ENCODE measurements at regions not wholly inside any gene's neighbourhood (a gene's known extent, or its start where the extent isn't known, plus 50 kb on each side); places are given as distances from the start of the nearest gene placed in this dataset.

DNA sequence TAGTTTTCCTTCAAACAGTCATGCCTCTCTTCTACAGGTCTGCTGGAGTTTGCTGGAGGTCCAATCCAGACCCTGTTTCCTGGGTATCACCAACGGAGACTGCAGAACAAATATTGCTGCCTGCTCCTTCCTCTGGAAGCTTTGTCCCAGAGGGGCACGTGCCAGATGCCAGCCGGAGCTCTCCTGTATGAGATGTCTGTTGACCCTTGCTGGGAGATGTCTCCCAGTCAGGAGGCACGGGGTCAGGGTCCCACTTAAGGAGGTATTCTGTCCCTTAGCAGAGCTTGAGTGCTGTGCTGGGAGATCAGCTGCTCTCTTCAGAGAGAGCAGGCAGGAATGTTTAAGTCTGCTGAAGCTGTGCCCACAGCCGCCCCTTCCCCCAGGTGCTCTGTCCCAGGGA lies 666.9 kb downstream of the FRK start:
- Histone ChIP-seq H3K18ac (ENCODE audit: extremely low read depth, low read length) (no peak overlapping the region), H4K20me1 (replicated peaks in 1 of 2; ENCODE audit: control insufficient read depth in 1 of 2, insufficient read depth in 2 of 2, low read length in 2 of 2) (no peaks in the 10 kb centered on the region), H3K27me3 (replicated peaks in 1 of 4; ENCODE audit: control insufficient read depth in 3 of 4, extremely low read depth in 1 of 4, insufficient read depth in 3 of 4, low read length in 3 of 4) (no peaks in the 10 kb centered on the region), H3K4me2 (ENCODE audit: insufficient read depth in 1 of 2, low read depth in 2 of 2, low read length in 2 of 2) (no peak overlapping the region), H3K4ac (replicated peaks; ENCODE audit: insufficient read length, low read depth, low read length) (no peak overlapping the region), H3K9me3 (ENCODE audit: insufficient read depth in 2 of 2, low read depth in 1 of 2, low read length in 1 of 2) (0 out of 4 replicates have a peak, but pooled peaks cover 0 to 3% of the 10 kb centered on the region in 2 experiments), H3K27ac (ENCODE audit: low read depth, low read length) (no peak overlapping the region), H2BK15ac (ENCODE audit: low read length) (no peak overlapping the region), H2BK12ac (ENCODE audit: low read depth, low read length) (no peak overlapping the region), H4K8ac (ENCODE audit: extremely low read depth, insufficient read depth, low read length) (no peak overlapping the region), H4K91ac (replicated peaks; ENCODE audit: insufficient read length, low read length) (no peak overlapping the region), H2BK120ac (replicated peaks; ENCODE audit: low read depth, low read length) (no peak overlapping the region), H2BK20ac (ENCODE audit: low read length) (no peak overlapping the region), H4K5ac (ENCODE audit: insufficient read length, low read depth, low read length) (no peak overlapping the region), H3K4me1 (replicated peaks in 1 of 4; ENCODE audit: control insufficient read depth in 3 of 4, insufficient read depth in 4 of 4, low read length in 3 of 4) (no peaks in the 10 kb centered on the region), H2AK5ac (ENCODE audit: low read depth, low read length) (no peak overlapping the region), H2AFZ (ENCODE audit: low read length) (no peak overlapping the region), H3K14ac (ENCODE audit: insufficient read length) (no peak overlapping the region), H3K4me3 (ENCODE audit: extremely low read depth in 1 of 4, insufficient read depth in 2 of 4, low read depth in 3 of 4, low read length in 4 of 4) (no peak overlapping the region), H3K23me2 (ENCODE audit: low read depth, low read length) (no peaks in the 10 kb centered on the region), H3K79me2 (ENCODE audit: control insufficient read depth in 1 of 2, insufficient read depth in 2 of 2, low read length in 2 of 2) (no peaks in the 10 kb centered on the region), H3K36me3 (ENCODE audit: control insufficient read depth in 2 of 4, insufficient read depth in 4 of 4, low read length in 3 of 4) (no peaks in the 10 kb centered on the region), H3K23ac (ENCODE audit: insufficient read length) (no peak overlapping the region), H3K56ac (replicated peaks; ENCODE audit: insufficient read length, low read depth, low read length) (no peak overlapping the region), H3K9ac (replicated peaks in 1 of 4; ENCODE audit: extremely low read depth in 1 of 4, low read depth in 3 of 4, low read length in 3 of 4) (no peak overlapping the region), H2BK5ac (ENCODE audit: low read depth, low read length) (no peak overlapping the region), H3K79me1 (ENCODE audit: low read depth, low read length) (no peaks in the 10 kb centered on the region)
- CTCF ChIA-PET (ENCODE audit: partially characterized antibody), result no interaction called here
- 82% methylated on average over 5 of the region's 5 CpGs; no CpG with 5 or more reads in 1 of the 2 experiments for WGBS, 2 experiments (ENCODE audit: extremely low coverage in 1 of 2, insufficient coverage in 1 of 2, insufficient read length in 1 of 2, insufficient replicate concordance in 2 of 2, low coverage in 1 of 2, low lambda C conversion rate in 2 of 2, missing lambda C conversion rate in 1 of 2)
- DNase-seq (ENCODE audit: low read depth in 1 of 2, low spot score in 2 of 2) (no peak), FAIRE-seq (no peak)
- POLR2A ChIA-PET (ENCODE audit: partially characterized antibody), result no interaction called here
- TF ChIP-seq CEBPB (IDR thresholded peaks at IDR 0.05; ENCODE audit: low read depth, low read length), result no peak
- no peak for TF ChIP-seq GTF2F1 (IDR thresholded peaks at IDR 0.05; ENCODE audit: borderline replicate concordance, low read depth, low read length)
- no peak for TF ChIP-seq RNF2 (IDR thresholded peaks at IDR 0.05; ENCODE audit: borderline replicate concordance, low read depth, low read length, missing control alignments, poor library complexity, severe bottlenecking)
- no peak for TF ChIP-seq SP4 (IDR thresholded peaks at IDR 0.05; ENCODE audit: low read length)
- TF ChIP-seq SP2 (IDR thresholded peaks at IDR 0.05; ENCODE audit: low read length), result no peak
- TF ChIP-seq FOSL1 (IDR thresholded peaks at IDR 0.05; ENCODE audit: insufficient read depth, low read depth, low read length), result no peak
- TF ChIP-seq RAD21 (IDR thresholded peaks at IDR 0.05 in 1 of 2, conservative IDR thresholded peaks at IDR 0.05 in 1 of 2; ENCODE audit: low read depth in 2 of 2, low read length in 2 of 2), result no peak
- TF ChIP-seq POLR2AphosphoS5 (IDR thresholded peaks at IDR 0.05; ENCODE audit: low read depth, low read length), result no peak
- TF ChIP-seq, protein P1, sequence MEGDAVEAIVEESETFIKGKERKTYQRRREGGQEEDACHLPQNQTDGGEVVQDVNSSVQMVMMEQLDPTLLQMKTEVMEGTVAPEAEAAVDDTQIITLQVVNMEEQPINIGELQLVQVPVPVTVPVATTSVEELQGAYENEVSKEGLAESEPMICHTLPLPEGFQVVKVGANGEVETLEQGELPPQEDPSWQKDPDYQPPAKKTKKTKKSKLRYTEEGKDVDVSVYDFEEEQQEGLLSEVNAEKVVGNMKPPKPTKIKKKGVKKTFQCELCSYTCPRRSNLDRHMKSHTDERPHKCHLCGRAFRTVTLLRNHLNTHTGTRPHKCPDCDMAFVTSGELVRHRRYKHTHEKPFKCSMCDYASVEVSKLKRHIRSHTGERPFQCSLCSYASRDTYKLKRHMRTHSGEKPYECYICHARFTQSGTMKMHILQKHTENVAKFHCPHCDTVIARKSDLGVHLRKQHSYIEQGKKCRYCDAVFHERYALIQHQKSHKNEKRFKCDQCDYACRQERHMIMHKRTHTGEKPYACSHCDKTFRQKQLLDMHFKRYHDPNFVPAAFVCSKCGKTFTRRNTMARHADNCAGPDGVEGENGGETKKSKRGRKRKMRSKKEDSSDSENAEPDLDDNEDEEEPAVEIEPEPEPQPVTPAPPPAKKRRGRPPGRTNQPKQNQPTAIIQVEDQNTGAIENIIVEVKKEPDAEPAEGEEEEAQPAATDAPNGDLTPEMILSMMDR (IDR thresholded peaks at IDR 0.05; ENCODE audit: control extremely low read depth in 1 of 3, insufficient read depth in 1 of 3, low read depth in 1 of 3, low read length in 3 of 3), result no peak
- no peak for TF ChIP-seq ZNF274 (IDR thresholded peaks at IDR 0.05; ENCODE audit: borderline replicate concordance, extremely low read depth, low read length)
- TF ChIP-seq HDAC2 (IDR thresholded peaks at IDR 0.05; ENCODE audit: borderline replicate concordance in 1 of 2, low read depth in 2 of 2, low read length in 2 of 2), result no peak
- no peak for TF ChIP-seq GABPA (IDR thresholded peaks at IDR 0.05; ENCODE audit: borderline replicate concordance, insufficient read depth, low read length)
